Stimulated activated CD8-positive, alpha-beta memory T cell treated with anti-CD3 and anti-CD28 coated beads, Interleukin-7, amount 100 ng/mL, for 48 hours (primary cell): ENCODE measurements at regions not wholly inside any gene's neighbourhood (a gene's known extent, or its start where the extent isn't known, plus 50 kb on each side); places are given as distances from the start of the nearest gene placed in this dataset.

ENCODE experiments used
- DNase-seq, 2 donors: peaks; one replicate each; pipeline ENCODE4 v3.0.0-alpha.2; 2020; ENCODE audit warnings: low read depth in 1 of 2; ENCODE audit errors: extremely low read depth in 1 of 2

DNA sequence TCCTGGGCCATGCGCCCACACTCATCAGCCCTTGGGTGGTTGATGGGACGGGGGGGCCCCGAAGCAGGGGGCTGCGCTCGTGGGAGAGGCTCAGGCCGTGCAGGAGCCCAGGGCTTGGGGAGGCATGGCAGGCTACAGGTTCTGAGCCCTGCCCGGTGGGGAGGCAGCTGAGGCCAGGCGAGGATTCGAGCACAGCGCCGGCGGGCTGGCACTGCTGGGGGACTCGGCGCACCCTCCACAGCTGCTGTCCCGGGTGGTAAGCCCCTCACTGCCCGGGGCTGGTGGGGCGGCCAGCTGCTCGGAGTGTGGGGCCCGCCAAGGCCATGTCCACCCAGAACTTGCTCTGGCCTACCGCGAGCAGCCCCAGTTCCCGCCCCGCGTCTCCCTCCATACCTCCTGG is 295.8 kb upstream of the SEL1L start:
- DNase-seq: no peak

- DNase-seq: no peak
Measured at GRCh38 chr14:81831128-81831820, 297.6 kb upstream of the SEL1L start.

DNA sequence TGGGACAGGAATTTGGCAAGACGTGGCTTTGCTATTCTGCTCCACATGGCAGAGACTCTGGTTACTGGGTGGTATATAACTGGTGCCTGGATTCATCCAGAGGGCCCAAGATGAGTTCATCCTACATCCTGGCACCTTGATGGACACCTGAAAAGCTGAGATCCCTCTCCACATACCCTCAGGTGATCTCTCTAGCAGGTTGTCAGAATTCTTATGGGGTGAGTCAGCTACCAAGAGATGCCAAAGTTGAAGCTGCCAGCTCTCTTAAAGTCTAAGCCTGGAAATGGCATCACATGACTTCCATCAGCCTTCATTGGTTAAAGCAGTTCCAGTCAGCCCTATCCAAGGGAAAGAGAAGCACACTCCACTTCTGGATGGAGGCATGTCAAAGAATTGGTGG is 300.7 kb upstream of the SEL1L start:
- DNase-seq: no peak

DNA sequence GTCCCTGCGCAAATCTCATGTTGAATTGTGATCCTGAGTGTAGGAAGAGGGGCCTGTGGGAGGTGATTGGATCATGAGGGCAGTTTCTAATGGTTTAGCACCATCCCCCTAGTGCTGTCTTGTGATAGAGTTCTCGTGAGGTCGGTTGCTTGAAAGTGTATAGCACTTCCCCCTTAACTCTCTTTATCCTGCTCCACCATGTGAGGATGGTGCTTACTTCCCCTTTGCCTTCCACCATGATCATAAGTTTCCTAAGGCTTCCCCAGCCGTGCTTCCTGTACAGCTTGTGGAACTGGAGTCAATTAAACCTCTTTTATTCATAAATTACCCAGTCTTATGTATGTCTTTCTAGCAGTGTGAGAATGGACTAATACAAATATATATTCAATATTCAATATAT is 303.7 kb upstream of the SEL1L start:
- no peak for DNase-seq

DNA sequence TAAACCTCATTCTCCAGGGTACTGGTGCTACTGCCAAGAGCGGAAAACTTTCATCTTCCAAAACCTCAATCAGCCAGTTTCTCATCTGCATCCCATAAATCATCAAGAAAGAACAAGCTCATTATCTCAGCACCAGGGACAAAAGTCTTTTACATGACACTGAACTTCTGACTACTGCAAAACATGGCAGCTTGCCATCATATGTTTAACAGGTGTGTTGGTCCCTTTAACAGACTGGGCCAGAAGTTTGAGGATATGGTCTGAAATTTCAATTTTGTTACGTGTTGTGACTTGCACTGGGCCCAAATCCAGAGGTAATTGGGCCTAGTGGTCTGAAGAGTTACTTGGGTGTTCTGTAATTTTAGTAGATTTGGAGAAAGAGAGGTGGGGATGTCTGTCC is 305.4 kb upstream of the SEL1L start:
- DNase-seq: no peak

GRCh38 chr14:81841346-81841745 is 307.7 kb upstream of the SEL1L start:
- no peak for DNase-seq

DNA sequence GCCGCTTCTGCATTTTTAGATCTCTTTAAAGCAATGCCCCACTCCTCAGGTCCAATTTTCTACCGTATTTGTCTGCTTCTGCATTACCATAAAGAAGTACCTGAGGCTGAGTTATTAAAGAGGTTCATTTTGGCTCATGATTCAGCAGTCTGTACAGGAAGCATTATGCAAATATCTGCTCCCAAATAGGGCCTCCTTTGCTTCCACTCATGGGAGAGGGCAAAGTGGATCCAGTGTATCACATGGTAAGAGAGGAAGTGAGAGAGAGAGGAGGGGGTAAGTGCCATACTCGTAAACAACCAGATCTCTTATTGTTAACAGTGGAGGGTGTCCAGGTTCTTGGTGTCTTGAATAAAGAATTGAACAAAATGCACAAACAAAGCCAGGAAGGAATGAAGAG is 316.1 kb upstream of the SEL1L start:
- no peak for DNase-seq

DNA sequence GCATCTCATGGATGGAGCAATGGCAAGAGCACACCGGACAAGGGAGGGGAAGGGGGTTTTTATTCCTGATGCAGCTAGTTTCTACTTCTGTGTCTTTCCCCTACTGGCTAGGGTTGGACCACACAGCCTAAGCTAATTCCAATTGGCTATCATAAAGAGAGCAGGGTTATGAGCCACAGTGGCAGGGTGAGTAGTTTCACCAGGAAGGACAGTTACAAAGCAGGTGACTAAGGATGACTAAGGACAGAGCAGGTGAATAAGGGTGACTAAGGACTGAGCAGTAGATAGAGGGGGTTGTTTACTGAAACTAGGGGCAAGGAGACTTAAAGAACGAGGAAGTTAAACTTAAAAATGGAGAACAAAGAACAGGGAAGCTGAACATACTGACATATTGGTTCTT is 321.4 kb upstream of the SEL1L start:
- DNase-seq: no peak

GRCh38 chr14:81859046-81859445 is 325.4 kb upstream of the SEL1L start:
- DNase-seq: no peak

DNA sequence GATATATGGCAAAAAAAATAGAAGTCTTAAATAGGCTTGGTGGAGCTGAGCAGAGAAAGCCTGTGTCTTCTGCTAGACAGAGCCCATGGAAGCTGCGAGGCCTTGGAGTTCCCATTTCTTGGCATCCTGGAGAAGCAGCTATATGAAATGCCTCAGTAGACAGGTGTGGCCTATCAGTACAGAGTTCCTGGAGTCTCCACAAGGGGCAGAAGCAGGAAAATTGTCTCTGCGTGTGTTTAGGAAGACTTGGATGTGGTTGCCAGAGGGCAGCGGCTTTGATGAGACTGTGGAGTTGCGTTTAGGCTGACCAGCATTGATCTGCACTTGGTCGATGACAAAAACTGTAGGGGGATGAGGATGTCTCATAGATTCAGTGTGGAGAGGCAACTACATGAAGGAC is 334.5 kb upstream of the SEL1L start:
- DNase-seq: no peak

DNA sequence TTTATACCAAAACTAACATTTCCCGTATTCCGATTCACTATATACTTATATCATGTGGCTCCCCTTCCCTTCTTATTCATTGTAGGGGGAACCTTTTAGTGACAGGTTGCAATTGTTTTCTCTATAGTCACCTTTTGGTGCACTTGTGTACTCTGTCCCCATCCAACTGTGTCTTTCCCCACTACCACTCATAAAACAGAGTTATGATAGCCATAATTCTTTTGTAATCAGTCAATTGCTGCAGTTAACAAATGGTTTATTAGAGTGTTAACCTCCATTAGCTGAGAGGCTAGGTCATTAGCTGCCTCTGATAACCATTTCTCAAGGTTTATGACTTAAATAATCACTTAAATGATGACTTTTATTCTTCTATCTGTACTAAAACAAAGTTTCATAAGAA is 338.1 kb upstream of the SEL1L start:
- no peak for DNase-seq

DNA sequence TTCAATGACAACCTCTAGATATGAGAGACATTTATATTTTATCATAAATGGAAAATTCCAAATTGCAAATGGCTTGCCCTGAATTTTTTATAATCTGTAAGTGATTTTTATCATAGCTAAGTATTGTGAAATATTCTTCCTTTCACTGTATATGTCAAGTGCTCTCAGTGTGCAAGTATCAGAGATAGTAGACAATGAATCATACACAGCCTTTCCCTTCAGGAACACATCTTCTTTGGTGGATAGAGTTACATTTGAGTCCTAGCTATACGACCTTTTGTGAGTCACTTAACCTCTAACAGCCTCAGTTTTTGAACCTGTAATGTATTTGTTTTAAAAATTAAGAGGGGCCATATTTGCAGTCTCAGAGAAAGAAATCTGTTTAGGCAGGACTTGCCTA is 350.7 kb upstream of the SEL1L start:
- no peak for DNase-seq

DNA sequence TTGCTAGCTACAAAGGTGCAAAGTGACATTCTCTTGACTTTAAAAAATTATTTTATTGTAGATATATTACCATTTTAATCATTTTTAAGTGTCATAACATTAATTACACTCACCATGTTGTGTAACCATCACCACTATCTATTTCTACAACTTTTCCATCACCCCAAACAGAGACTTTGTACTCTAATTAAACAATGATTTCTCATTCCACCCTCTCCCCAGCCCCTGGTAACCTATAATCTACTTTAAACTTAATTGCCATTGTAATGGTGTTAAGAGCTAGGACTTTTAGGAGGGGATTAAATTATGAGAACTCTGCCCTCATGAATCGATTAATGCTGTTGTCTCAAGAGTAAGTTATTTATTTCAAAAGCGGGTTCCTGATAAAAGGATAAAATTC is 352.9 kb upstream of the SEL1L start:
- no peak for DNase-seq

GRCh38 chr14:81889529-81889928 is 355.9 kb upstream of the SEL1L start:
- DNase-seq: no peak

GRCh38 chr14:81890020-81890419 is 356.4 kb upstream of the SEL1L start:
- no peak for DNase-seq

GRCh38 chr14:81903477-81903876 is 369.8 kb upstream of the SEL1L start:
- no peak for DNase-seq

DNA sequence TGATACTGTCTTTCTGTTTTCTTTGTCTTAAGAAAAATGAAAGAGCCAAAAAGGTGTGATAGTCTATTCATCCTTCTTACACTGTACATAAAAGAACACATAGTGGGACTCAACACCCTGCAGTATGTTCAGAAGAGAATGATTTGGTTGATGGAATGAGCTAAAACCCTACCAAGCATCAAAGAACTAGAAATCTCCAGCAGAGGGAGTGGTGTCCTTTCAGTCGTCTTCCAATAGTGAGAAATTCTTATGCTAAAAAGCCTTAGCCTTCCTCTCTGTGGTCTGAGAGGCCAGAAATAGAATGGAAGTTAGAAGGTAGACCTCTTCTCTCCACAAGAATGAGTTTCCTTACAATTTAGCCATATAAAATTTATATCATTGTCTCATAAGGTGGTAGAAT is 393.4 kb upstream of the SEL1L start:
- no peak for DNase-seq

GRCh38 chr14:81931828-81932227 is 398.2 kb upstream of the SEL1L start:
- no peak for DNase-seq

- no peak for DNase-seq
Measured at GRCh38 chr14:81936348-81936747, 402.7 kb upstream of the SEL1L start.

DNA sequence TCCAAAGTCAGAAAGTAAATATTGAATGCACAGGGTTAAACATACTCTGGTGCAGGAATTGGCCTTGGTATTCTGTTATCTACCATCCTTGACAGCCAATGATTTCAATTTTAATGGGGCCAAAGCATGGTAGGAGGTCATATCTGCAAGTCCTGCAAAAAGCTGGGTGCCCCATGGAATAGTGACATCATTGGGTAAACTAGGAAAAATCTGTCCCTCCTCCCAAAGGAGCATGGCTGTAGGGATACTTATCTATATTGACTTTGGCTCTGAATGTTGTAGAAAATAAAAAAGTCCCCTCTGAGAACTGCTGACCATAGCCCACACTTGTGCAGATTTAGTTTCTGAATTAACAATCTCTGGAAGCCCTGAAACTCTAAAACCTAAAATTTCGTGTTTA is 403.2 kb upstream of the SEL1L start:
- no peak for DNase-seq

- no peak for DNase-seq
Measured at GRCh38 chr14:81938341-81938740, 404.7 kb upstream of the SEL1L start.

DNA sequence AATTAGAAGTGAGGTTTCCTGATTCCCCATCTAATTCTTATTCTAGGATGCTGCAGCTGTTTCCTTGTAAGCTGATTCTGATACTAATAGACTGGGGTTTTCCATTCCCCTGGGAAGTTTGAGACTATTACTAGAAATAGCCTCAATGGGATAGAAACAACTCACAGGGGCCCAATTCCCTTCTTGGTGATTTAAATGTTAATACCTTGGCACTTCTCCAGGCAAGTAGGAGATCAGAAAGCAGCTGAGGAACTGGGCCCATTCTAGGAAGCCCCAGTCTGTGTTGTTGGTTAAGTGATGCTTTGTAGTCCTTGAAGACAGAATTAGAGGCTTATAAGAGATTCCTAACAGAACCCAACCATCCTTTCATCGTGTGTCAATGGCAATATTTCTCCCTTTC is 407.0 kb upstream of the SEL1L start:
- no peak for DNase-seq

GRCh38 chr14:81942071-81942470 is 408.4 kb upstream of the SEL1L start:
- DNase-seq: no peak
